ENCODE measurements at regions not wholly inside any gene's neighbourhood (a gene's known extent, or its start where the extent isn't known, plus 50 kb on each side); places are given as distances from the start of the nearest gene placed in this dataset.
A peak's percentile ranks its signal among the peaks of the same experiment; 100 is the strongest.
"Not testable (repeated sequence)": the region's sequence is repeated elsewhere in the genome, so short reads cannot be mapped to it uniquely, and the experiment has no call there.

- not testable (repeated sequence) for H3K4me3 Mint-ChIP-seq (ENCODE audit: unreplicated experiment); H3K4me1 Mint-ChIP-seq (ENCODE audit: unreplicated experiment); H3K36me3 Mint-ChIP-seq (ENCODE audit: low read depth, unreplicated experiment); H3K27ac Mint-ChIP-seq (ENCODE audit: unreplicated experiment); H3K27me3 Mint-ChIP-seq (ENCODE audit: unreplicated experiment); DNase-seq (ENCODE audit: low spot score); H3K9me3 Mint-ChIP-seq (ENCODE audit: unreplicated experiment)
These were observed 222.0 kb downstream of the OTOP1 start for GRCh38 chr4:4004702-4005101.

DNA sequence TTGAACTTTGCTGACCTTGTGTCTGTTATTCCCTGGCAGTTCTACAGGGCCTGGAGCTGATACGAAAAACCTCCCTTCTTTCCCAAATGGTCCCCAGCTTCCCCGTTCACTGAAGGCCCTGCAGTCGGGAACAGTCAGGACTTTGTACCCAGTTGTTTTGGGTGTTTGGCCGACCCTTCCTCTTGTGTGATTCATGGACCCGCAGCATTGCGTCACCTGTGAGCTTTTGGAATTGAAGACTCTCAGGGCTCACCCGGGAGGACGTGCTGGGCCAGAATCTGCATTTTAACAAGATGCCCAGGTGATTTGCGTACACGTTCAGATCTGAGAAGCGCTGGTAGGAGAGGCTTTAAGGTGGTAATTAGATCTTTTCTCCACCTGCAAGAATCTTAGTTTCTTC, 220.4 kb downstream of the OTOP1 start:
- H3K36me3 Mint-ChIP-seq (ENCODE audit: low read depth, unreplicated experiment); H3K4me3 Mint-ChIP-seq (ENCODE audit: unreplicated experiment); H3K9me3 Mint-ChIP-seq (ENCODE audit: unreplicated experiment); DNase-seq (ENCODE audit: low spot score); H3K27me3 Mint-ChIP-seq (ENCODE audit: unreplicated experiment); H3K4me1 Mint-ChIP-seq (ENCODE audit: unreplicated experiment); H3K27ac Mint-ChIP-seq (ENCODE audit: unreplicated experiment): not testable (repeated sequence)

DNA sequence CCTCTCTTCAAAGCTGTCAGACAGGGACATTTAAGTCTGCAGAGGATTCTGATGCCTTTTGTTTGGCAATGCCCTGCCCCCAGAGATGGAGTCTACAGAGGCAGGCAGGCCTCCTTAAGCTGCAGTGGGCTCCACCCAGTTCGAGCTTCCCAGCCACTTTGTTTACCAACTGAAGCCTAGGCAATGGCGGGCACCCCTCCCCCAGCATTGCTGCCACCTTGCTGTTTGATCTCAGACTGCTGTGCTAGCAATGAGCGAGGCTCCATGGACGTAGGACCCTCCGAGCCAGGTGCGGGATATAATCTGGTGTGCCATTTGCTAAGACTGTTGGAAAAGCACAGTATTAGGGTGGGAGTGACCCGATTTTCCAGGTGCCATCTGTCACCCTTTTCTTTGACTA, 207.7 kb downstream of the OTOP1 start:
- not testable (repeated sequence) for H3K9me3 Mint-ChIP-seq (ENCODE audit: unreplicated experiment); H3K36me3 Mint-ChIP-seq (ENCODE audit: low read depth, unreplicated experiment); H3K27ac Mint-ChIP-seq (ENCODE audit: unreplicated experiment); H3K4me3 Mint-ChIP-seq (ENCODE audit: unreplicated experiment); DNase-seq (ENCODE audit: low spot score); H3K4me1 Mint-ChIP-seq (ENCODE audit: unreplicated experiment); H3K27me3 Mint-ChIP-seq (ENCODE audit: unreplicated experiment)

GRCh38 chr4:4021161-4021560, 205.6 kb downstream of the OTOP1 start:
- H3K4me3 Mint-ChIP-seq (ENCODE audit: unreplicated experiment); H3K27me3 Mint-ChIP-seq (ENCODE audit: unreplicated experiment); H3K27ac Mint-ChIP-seq (ENCODE audit: unreplicated experiment); H3K9me3 Mint-ChIP-seq (ENCODE audit: unreplicated experiment); H3K36me3 Mint-ChIP-seq (ENCODE audit: low read depth, unreplicated experiment); DNase-seq (ENCODE audit: low spot score); H3K4me1 Mint-ChIP-seq (ENCODE audit: unreplicated experiment): not testable (repeated sequence)

- not testable (repeated sequence) for H3K4me1 Mint-ChIP-seq (ENCODE audit: unreplicated experiment); H3K36me3 Mint-ChIP-seq (ENCODE audit: low read depth, unreplicated experiment)
These were observed 200.0 kb downstream of the OTOP1 start for GRCh38 chr4:4026708-4027107.

DNA sequence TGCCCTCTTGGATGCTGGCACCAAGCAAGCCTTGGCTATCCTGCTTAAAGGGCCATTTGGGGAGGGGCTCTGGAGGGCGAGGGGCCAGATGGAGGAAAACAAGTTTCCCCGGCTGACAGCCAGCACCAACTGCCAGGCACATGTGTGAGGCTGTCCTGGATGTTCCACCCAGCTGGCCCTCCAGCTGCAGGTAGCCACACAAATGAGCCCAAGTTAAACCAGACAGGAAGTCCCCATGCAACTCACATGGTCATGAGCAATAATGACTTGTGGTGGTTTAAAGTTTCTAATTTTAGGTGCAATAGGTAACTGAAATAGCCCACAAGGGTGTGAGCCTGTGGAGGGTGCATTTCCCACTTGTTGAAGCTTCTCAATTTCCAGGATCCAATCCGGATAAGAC, 198.0 kb downstream of the OTOP1 start:
- not testable (repeated sequence) for H3K4me3 Mint-ChIP-seq (ENCODE audit: unreplicated experiment); H3K9me3 Mint-ChIP-seq (ENCODE audit: unreplicated experiment); DNase-seq (ENCODE audit: low spot score); H3K27me3 Mint-ChIP-seq (ENCODE audit: unreplicated experiment); H3K4me1 Mint-ChIP-seq (ENCODE audit: unreplicated experiment); H3K27ac Mint-ChIP-seq (ENCODE audit: unreplicated experiment); H3K36me3 Mint-ChIP-seq (ENCODE audit: low read depth, unreplicated experiment)

More at GRCh38 chr4:4026708-4027107, 200.0 kb downstream of the OTOP1 start:
- H3K4me3 Mint-ChIP-seq (ENCODE audit: unreplicated experiment); DNase-seq (ENCODE audit: low spot score); H3K9me3 Mint-ChIP-seq (ENCODE audit: unreplicated experiment); H3K27ac Mint-ChIP-seq (ENCODE audit: unreplicated experiment); H3K27me3 Mint-ChIP-seq (ENCODE audit: unreplicated experiment): not testable (repeated sequence)

DNA sequence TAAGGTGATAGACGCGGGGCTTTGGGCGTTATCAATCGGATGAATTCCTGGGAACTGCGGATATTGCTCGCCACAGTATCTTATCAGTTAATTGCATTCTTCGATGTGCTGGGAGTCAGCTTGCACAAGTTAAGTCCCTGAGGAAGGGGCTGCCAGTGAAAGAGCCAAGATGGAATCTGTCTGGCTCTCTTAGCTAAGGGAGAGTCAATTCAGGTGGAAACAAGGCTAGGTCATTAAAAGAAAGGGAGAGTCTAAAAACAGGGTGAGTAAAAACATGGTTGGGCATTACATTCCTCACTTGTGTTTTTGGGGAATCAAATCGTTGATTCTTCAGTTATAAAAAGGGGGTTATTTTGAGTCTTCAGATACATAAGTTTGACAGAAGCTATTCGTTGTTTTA, 196.2 kb downstream of the OTOP1 start:
- DNase-seq (ENCODE audit: low spot score); H3K27me3 Mint-ChIP-seq (ENCODE audit: unreplicated experiment); H3K4me3 Mint-ChIP-seq (ENCODE audit: unreplicated experiment); H3K27ac Mint-ChIP-seq (ENCODE audit: unreplicated experiment); H3K36me3 Mint-ChIP-seq (ENCODE audit: low read depth, unreplicated experiment); H3K9me3 Mint-ChIP-seq (ENCODE audit: unreplicated experiment): not testable (repeated sequence)
- peaks cover 11% of the 10 kb centered on the region for H3K4me1 Mint-ChIP-seq (ENCODE audit: unreplicated experiment)

DNA sequence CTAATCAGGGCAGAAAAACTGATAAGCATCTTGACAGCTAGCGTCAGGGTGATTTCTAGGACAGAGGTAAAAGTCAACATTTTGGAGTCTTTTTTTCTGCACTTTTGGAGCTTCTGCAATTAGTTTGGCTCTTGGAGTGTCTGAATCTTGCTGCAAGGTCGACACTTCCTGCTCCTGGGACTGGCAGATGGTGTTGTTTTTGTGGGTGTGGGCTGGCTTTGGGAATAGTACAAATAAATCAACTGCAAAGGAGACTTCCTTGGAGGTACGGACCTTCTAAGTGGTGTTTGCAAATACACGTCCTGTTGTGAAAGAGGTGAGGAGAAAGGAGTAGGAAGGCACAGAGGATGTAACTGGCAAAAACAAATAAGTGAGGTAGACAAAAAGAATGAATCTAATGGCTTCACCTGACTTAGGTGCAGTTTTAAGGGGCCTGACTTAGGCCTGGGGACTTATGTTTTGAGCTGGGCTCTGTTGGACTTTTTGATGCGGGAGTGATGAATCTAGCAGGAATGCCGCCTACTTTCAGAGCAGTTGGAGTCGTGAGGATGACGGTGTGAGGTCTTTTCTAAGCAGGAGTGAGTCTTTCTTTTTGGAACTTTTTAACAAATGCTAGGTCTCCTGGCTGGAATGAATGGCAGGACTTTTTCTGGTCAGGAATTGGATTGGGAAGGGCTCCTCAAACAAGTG, 195.1 kb downstream of the OTOP1 start:
- H3K9me3 Mint-ChIP-seq (ENCODE audit: unreplicated experiment); H3K4me3 Mint-ChIP-seq (ENCODE audit: unreplicated experiment); DNase-seq (ENCODE audit: low spot score); H3K36me3 Mint-ChIP-seq (ENCODE audit: low read depth, unreplicated experiment); H3K27ac Mint-ChIP-seq (ENCODE audit: unreplicated experiment); H3K27me3 Mint-ChIP-seq (ENCODE audit: unreplicated experiment): not testable (repeated sequence)
- H3K4me1 Mint-ChIP-seq (ENCODE audit: unreplicated experiment): peaks cover 16% of the 10 kb centered on the region

GRCh38 chr4:4032364-4032763, 194.4 kb downstream of the OTOP1 start:
- DNase-seq (ENCODE audit: low spot score); H3K9me3 Mint-ChIP-seq (ENCODE audit: unreplicated experiment); H3K36me3 Mint-ChIP-seq (ENCODE audit: low read depth, unreplicated experiment); H3K27ac Mint-ChIP-seq (ENCODE audit: unreplicated experiment); H3K4me3 Mint-ChIP-seq (ENCODE audit: unreplicated experiment); H3K27me3 Mint-ChIP-seq (ENCODE audit: unreplicated experiment): not testable (repeated sequence)
- peaks cover 16% of the 10 kb centered on the region for H3K4me1 Mint-ChIP-seq (ENCODE audit: unreplicated experiment)

GRCh38 chr4:4032801-4033605, 193.7 kb downstream of the OTOP1 start:
- H3K36me3 Mint-ChIP-seq (ENCODE audit: low read depth, unreplicated experiment); H3K27ac Mint-ChIP-seq (ENCODE audit: unreplicated experiment); H3K4me3 Mint-ChIP-seq (ENCODE audit: unreplicated experiment): not testable (repeated sequence)

GRCh38 chr4:4037399-4038138, 189.2 kb downstream of the OTOP1 start:
- not testable (repeated sequence) for DNase-seq (ENCODE audit: low spot score); H3K9me3 Mint-ChIP-seq (ENCODE audit: unreplicated experiment); H3K27ac Mint-ChIP-seq (ENCODE audit: unreplicated experiment); H3K36me3 Mint-ChIP-seq (ENCODE audit: low read depth, unreplicated experiment); H3K27me3 Mint-ChIP-seq (ENCODE audit: unreplicated experiment); H3K4me3 Mint-ChIP-seq (ENCODE audit: unreplicated experiment)
- peaks cover 16% of the 10 kb centered on the region for H3K4me1 Mint-ChIP-seq (ENCODE audit: unreplicated experiment)

More at GRCh38 chr4:4032801-4033605, 193.7 kb downstream of the OTOP1 start:
- H3K9me3 Mint-ChIP-seq (ENCODE audit: unreplicated experiment); H3K27me3 Mint-ChIP-seq (ENCODE audit: unreplicated experiment): not testable (repeated sequence)
- peaks cover 16% of the 10 kb centered on the region for H3K4me1 Mint-ChIP-seq (ENCODE audit: unreplicated experiment)
- peak; percentile 34 for DNase-seq (ENCODE audit: low spot score)

- not testable (repeated sequence) for H3K27me3 Mint-ChIP-seq (ENCODE audit: unreplicated experiment); DNase-seq (ENCODE audit: low spot score); H3K4me3 Mint-ChIP-seq (ENCODE audit: unreplicated experiment); H3K9me3 Mint-ChIP-seq (ENCODE audit: unreplicated experiment); H3K27ac Mint-ChIP-seq (ENCODE audit: unreplicated experiment)
- Mint-ChIP-seq H3K4me1 (ENCODE audit: unreplicated experiment) (peaks cover 10% of the 10 kb centered on the region), H3K36me3 (ENCODE audit: low read depth, unreplicated experiment) (peaks cover 14% of the 10 kb centered on the region)
These were observed 180.9 kb downstream of the OTOP1 start for GRCh38 chr4:4045823-4046222.
